ENCODE measurements at regions not wholly inside any gene's neighbourhood (a gene's known extent, or its start where the extent isn't known, plus 50 kb on each side); places are given as distances from the start of the nearest gene placed in this dataset.

GRCh38 chr18:60117321-60117720, 217.5 kb downstream of the PMAIP1 start:
- TF ChIP-seq, protein P1, sequence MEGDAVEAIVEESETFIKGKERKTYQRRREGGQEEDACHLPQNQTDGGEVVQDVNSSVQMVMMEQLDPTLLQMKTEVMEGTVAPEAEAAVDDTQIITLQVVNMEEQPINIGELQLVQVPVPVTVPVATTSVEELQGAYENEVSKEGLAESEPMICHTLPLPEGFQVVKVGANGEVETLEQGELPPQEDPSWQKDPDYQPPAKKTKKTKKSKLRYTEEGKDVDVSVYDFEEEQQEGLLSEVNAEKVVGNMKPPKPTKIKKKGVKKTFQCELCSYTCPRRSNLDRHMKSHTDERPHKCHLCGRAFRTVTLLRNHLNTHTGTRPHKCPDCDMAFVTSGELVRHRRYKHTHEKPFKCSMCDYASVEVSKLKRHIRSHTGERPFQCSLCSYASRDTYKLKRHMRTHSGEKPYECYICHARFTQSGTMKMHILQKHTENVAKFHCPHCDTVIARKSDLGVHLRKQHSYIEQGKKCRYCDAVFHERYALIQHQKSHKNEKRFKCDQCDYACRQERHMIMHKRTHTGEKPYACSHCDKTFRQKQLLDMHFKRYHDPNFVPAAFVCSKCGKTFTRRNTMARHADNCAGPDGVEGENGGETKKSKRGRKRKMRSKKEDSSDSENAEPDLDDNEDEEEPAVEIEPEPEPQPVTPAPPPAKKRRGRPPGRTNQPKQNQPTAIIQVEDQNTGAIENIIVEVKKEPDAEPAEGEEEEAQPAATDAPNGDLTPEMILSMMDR (IDR thresholded peaks at IDR 0.05) = no peak
- no peak for TF ChIP-seq POLR2A (IDR thresholded peaks at IDR 0.05)
